IMR-90 (cell line): ENCODE measurements at regions not wholly inside any gene's neighbourhood (a gene's known extent, or its start where the extent isn't known, plus 50 kb on each side); places are given as distances from the start of the nearest gene placed in this dataset.

ENCODE experiments used
- BHLHE40 ChIP-seq: fragments of 150-350 bp; IDR thresholded peaks from 2 replicates; pipeline ENCODE4 v1.6.1; 2016; ENCODE audit warnings: mild to moderate bottlenecking, low read depth, low read length
- CEBPB ChIP-seq: IDR thresholded peaks from 2 replicates; pipeline ENCODE4 v1.6.1; 2012; ENCODE audit warnings: low read depth, low read length, improper control_type of control experiment
- CHD1 ChIP-seq: IDR thresholded peaks from 2 replicates; pipeline ENCODE4 v1.6.1; 2012; ENCODE audit warnings: low read depth, low read length, improper control_type of control experiment
- MAZ ChIP-seq: IDR thresholded peaks from 2 replicates; pipeline ENCODE4 v1.6.1; 2012; ENCODE audit warnings: low read depth, mild to moderate bottlenecking, low read length, improper control_type of control experiment, moderate library complexity, borderline replicate concordance
- MXI1 ChIP-seq: IDR thresholded peaks from 2 replicates; pipeline ENCODE4 v1.6.1; 2012; ENCODE audit warnings: low read depth, mild to moderate bottlenecking, low read length, moderate library complexity, borderline replicate concordance
- POLR2A ChIP-seq: IDR thresholded peaks from 2 replicates; pipeline ENCODE4 v1.6.1; 2012; ENCODE audit warnings: mild to moderate bottlenecking, low read depth, low read length
- RAD21 ChIP-seq: IDR thresholded peaks from 2 replicates; pipeline ENCODE4 v1.6.1; 2012; ENCODE audit warnings: low read length, improper control_type of control experiment
- RCOR1 ChIP-seq: IDR thresholded peaks from 2 replicates; pipeline ENCODE4 v1.6.1; 2012; ENCODE audit warnings: mild to moderate bottlenecking, low read length, improper control_type of control experiment; ENCODE audit not compliant: insufficient replicate concordance
- RFX5 ChIP-seq: IDR thresholded peaks from 2 replicates; pipeline ENCODE4 v1.8.0; 2012; ENCODE audit warnings: low read depth, mild to moderate bottlenecking, low read length, moderate library complexity
- SMC3 ChIP-seq: fragments of 150-350 bp; IDR thresholded peaks from 2 replicates; pipeline ENCODE4 v1.6.1; 2016; ENCODE audit warnings: low read depth, mild to moderate bottlenecking, antibody characterized with exemption, low read length, moderate library complexity
- TF ChIP-seq, protein P1 (sequence below): conservative IDR thresholded peaks from 2 replicates; pipeline ENCODE4 v1.5.1; 2012; ENCODE audit warnings: mild to moderate bottlenecking, low read depth, low read length, improper control_type of control experiment
- TF ChIP-seq, protein P2 (sequence below): fragments of 150-350 bp; IDR thresholded peaks from 2 replicates; pipeline ENCODE4 v1.6.1; 2017; ENCODE audit warnings: mild to moderate bottlenecking, antibody characterized with exemption, low read length, low read depth
- TF ChIP-seq, protein P3 (sequence below): fragments of 150-350 bp; IDR thresholded peaks from 2 replicates; pipeline ENCODE4 v1.6.1; 2016; ENCODE audit warnings: low read depth, mild to moderate bottlenecking, low read length, moderate library complexity, borderline replicate concordance

DNA sequence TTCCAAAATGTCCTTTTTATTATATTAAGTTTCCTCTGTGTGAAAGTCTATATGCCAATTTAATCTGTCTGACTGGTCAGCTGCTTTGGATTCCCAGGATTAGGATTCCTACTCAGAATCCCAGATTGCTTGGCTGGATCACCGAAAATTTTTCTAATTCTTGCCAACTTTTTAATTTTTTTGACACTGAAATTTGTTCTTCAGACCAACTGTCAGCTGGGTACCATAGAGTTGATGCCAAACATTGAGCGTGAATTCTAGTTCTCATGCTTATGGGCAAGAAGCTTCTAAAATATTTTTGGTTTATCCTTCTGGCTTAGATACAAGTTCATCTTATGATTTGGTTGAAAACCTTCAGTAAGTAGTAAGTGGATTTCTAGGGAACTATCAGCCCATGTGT lies 1611.4 kb upstream of the FLRT2 start:
- TF ChIP-seq SMC3: no peak
- TF ChIP-seq, protein P1, sequence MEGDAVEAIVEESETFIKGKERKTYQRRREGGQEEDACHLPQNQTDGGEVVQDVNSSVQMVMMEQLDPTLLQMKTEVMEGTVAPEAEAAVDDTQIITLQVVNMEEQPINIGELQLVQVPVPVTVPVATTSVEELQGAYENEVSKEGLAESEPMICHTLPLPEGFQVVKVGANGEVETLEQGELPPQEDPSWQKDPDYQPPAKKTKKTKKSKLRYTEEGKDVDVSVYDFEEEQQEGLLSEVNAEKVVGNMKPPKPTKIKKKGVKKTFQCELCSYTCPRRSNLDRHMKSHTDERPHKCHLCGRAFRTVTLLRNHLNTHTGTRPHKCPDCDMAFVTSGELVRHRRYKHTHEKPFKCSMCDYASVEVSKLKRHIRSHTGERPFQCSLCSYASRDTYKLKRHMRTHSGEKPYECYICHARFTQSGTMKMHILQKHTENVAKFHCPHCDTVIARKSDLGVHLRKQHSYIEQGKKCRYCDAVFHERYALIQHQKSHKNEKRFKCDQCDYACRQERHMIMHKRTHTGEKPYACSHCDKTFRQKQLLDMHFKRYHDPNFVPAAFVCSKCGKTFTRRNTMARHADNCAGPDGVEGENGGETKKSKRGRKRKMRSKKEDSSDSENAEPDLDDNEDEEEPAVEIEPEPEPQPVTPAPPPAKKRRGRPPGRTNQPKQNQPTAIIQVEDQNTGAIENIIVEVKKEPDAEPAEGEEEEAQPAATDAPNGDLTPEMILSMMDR: no peak
- TF ChIP-seq POLR2A: no peak
- TF ChIP-seq MAZ: no peak
- TF ChIP-seq, protein P2, sequence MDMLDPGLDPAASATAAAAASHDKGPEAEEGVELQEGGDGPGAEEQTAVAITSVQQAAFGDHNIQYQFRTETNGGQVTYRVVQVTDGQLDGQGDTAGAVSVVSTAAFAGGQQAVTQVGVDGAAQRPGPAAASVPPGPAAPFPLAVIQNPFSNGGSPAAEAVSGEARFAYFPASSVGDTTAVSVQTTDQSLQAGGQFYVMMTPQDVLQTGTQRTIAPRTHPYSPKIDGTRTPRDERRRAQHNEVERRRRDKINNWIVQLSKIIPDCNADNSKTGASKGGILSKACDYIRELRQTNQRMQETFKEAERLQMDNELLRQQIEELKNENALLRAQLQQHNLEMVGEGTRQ: no peak
- TF ChIP-seq, protein P3, sequence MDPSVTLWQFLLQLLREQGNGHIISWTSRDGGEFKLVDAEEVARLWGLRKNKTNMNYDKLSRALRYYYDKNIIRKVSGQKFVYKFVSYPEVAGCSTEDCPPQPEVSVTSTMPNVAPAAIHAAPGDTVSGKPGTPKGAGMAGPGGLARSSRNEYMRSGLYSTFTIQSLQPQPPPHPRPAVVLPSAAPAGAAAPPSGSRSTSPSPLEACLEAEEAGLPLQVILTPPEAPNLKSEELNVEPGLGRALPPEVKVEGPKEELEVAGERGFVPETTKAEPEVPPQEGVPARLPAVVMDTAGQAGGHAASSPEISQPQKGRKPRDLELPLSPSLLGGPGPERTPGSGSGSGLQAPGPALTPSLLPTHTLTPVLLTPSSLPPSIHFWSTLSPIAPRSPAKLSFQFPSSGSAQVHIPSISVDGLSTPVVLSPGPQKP: no peak
- no peak for TF ChIP-seq RFX5
- TF ChIP-seq CHD1: no peak
- TF ChIP-seq MXI1: no peak
- no peak for TF ChIP-seq CEBPB
- no peak for TF ChIP-seq RCOR1
- no peak for TF ChIP-seq RAD21
- TF ChIP-seq BHLHE40: no peak
